ENCODE measurements at regions not wholly inside any gene's neighbourhood (a gene's known extent, or its start where the extent isn't known, plus 50 kb on each side); places are given as distances from the start of the nearest gene placed in this dataset.

- no peak overlapping the region for H3K4me3 ChIP-seq (ENCODE audit: insufficient read depth, low read depth, low read length)
- no peak overlapping the region for H3K4me2 ChIP-seq (ENCODE audit: low read depth, low read length)
- no peaks in the 10 kb centered on the region for H3K36me3 ChIP-seq (ENCODE audit: control insufficient read depth, insufficient read depth, low read length)
- H3K27me3 ChIP-seq (ENCODE audit: control insufficient read depth, insufficient read depth, low read length), result no peaks in the 10 kb centered on the region
- no peak overlapping the region for H4K8ac ChIP-seq (ENCODE audit: low read depth in 2 of 2, low read length in 2 of 2)
- H3K14ac ChIP-seq (replicated peaks; ENCODE audit: low read depth, low read length), result no peak overlapping the region
- no peak overlapping the region for H2BK5ac ChIP-seq (ENCODE audit: low read depth, low read length, poor library complexity, severe bottlenecking)
- H4K5ac ChIP-seq (ENCODE audit: low read depth, low read length), result no peak overlapping the region
- in situ Hi-C loops (cut with MboI; ENCODE audit: low sequenced_read_pairs) (no loop called here), intact Hi-C loops (cut with micrococcal nuclease) (no loop called here), dilution Hi-C loops (cut with HindIII; ENCODE audit: low sequenced_read_pairs, unreplicated experiment) (no loop called here)
- ATAC-seq (ENCODE audit: low read depth), result no peak
- TF ChIP-seq ELK1 (IDR thresholded peaks at IDR 0.05; ENCODE audit: borderline replicate concordance, low read depth, low read length) (no peak), POLR2A (IDR thresholded peaks at IDR 0.05; ENCODE audit: low read depth, low read length) (no peak), CTCF (conservative IDR thresholded peaks at IDR 0.05; ENCODE audit: low read depth, low read length) (no peak), RCOR1 (IDR thresholded peaks at IDR 0.05; ENCODE audit: insufficient replicate concordance, low read length) (no peak), USF2 (IDR thresholded peaks at IDR 0.05; ENCODE audit: low read depth, low read length) (no peak), CHD1 (IDR thresholded peaks at IDR 0.05; ENCODE audit: low read depth, low read length) (no peak), MXI1 (IDR thresholded peaks at IDR 0.05; ENCODE audit: borderline replicate concordance, low read depth, low read length) (no peak), NFE2L2 (IDR thresholded peaks at IDR 0.05; ENCODE audit: low read depth, low read length) (no peak), SMC3 (IDR thresholded peaks at IDR 0.05; ENCODE audit: low read depth, low read length) (no peak)
- ChIA-PET CTCF (no interaction called here), POLR2A (ENCODE audit: unreplicated experiment) (no interaction called here)
- H3K79me1 ChIP-seq (ENCODE audit: low read depth in 1 of 2, low read length in 2 of 2), result no peaks in the 10 kb centered on the region
- no peak overlapping the region for H3K23ac ChIP-seq (ENCODE audit: low read depth, low read length)
- H2BK120ac ChIP-seq (ENCODE audit: low read depth, low read length), result no peak overlapping the region
- H2AK9ac ChIP-seq (replicated peaks; ENCODE audit: low read depth, low read length, poor library complexity), result no peak overlapping the region
- no peak overlapping the region for H3K4ac ChIP-seq (ENCODE audit: low read depth, low read length)
- no TSS peak for BruUV-seq (replicated peaks)
- H2AK5ac ChIP-seq (ENCODE audit: low read depth, low read length), result no peak overlapping the region
- no CpG with 5 or more reads among the region's 4 CpGs for WGBS, 2 experiments (ENCODE audit: extremely low coverage in 2 of 2, insufficient read length in 1 of 2)
- H2AFZ ChIP-seq (replicated peaks; ENCODE audit: low read length, poor library complexity), result no peak overlapping the region
- no peak overlapping the region for H3K9ac ChIP-seq (ENCODE audit: low read depth, low read length)
- no peak overlapping the region for H2BK20ac ChIP-seq (ENCODE audit: low read depth, low read length)
- no peak overlapping the region for H3K27ac ChIP-seq (ENCODE audit: insufficient read depth, low read length)
- no peak overlapping the region for H3K56ac ChIP-seq (ENCODE audit: extremely low read depth, insufficient read depth, low read length)
- no peaks in the 10 kb centered on the region for H4K20me1 ChIP-seq (ENCODE audit: insufficient read depth, low read length)
- peaks cover 6% of the 10 kb centered on the region; the same call in 1 of the 2 replicates for H3K9me3 ChIP-seq (ENCODE audit: control insufficient read depth, insufficient read depth, low read length)
- no peaks in the 10 kb centered on the region for H3K4me1 ChIP-seq (ENCODE audit: control insufficient read depth, insufficient read depth, low read length)
- no peak overlapping the region for H4K91ac ChIP-seq (ENCODE audit: insufficient read depth, low read depth, low read length)
- no peak overlapping the region for H2BK15ac ChIP-seq (ENCODE audit: low read depth, low read length)
- no peak for DNase-seq
- H3K9me1 ChIP-seq (ENCODE audit: insufficient read depth, low read length), result no peaks in the 10 kb centered on the region
- no peak overlapping the region for H3K18ac ChIP-seq (ENCODE audit: low read depth, low read length)
Measured at GRCh38 chr11:97224396-97224795, 834.6 kb downstream of the JRKL start.

All from IMR-90 (cell line).